Amniotic stem cell (primary cell): ENCODE measurements at regions not wholly inside any gene's neighbourhood (a gene's known extent, or its start where the extent isn't known, plus 50 kb on each side); places are given as distances from the start of the nearest gene placed in this dataset.
"Not testable (repeated sequence)": the region's sequence is repeated elsewhere in the genome, so short reads cannot be mapped to it uniquely, and the experiment has no call there.

Experiments used
- DNase-seq: peaks from one replicate; lab custom pipeline; 2025; lab: John Stamatoyannopoulos, UW

DNA sequence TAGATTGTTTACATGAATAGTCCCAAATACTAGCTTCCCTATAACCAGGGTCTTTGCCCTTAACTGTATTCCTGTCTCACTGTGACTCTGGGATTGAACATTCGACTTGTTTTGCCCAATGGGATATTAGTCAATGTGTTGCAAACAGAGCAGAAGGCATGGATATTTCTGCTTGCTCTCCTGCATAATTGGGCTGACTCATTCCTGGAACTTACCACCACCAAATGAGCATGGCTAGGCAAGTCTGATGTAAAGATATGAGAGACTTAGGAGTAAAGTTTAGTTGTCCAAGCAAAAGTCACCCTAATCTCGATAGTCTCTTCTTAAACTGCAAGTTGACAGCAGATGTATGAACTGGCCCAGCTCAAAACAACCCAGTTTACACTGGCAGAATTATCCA, 273.5 kb upstream of the CCNG1 start:
- DNase-seq: no peak

DNA sequence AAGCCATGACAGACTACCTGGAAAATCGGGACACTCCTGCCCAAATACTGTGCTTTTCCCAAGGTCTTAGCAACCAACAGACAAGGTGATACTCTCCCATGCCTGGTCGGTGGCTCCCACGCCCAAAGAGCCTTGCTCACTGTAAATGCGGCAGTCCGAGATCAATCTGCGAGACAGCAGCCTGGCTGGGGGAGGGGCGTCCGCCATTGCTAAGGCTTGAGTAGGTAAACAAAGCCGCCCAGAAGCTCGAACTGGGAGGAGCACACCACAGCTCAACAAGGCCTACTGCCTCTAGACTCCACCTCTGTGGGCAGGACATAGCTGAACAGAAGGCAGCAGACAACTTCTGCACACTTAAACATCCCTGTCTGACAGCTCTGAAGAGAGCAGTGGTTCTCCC, 272.1 kb upstream of the CCNG1 start:
- DNase-seq: no peak

DNA sequence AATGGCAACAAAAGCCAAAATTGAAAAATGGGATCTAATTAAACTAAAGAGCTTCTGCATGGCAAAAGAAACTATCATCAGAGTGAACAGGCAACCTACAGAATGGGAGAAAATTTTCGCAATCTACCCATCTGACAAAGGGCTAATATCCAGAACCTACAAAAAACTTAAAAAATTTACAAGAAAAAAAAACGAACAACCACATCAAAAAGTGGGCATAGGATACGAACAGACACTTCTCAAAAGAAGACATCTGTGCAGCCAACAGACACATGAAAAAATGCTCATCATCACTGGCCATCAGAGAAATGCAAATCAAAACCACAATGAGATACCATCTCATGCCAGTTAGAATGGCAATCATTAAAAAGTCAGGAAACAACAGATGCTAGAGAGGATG, 267.2 kb upstream of the CCNG1 start:
- not testable (repeated sequence) for DNase-seq

DNA sequence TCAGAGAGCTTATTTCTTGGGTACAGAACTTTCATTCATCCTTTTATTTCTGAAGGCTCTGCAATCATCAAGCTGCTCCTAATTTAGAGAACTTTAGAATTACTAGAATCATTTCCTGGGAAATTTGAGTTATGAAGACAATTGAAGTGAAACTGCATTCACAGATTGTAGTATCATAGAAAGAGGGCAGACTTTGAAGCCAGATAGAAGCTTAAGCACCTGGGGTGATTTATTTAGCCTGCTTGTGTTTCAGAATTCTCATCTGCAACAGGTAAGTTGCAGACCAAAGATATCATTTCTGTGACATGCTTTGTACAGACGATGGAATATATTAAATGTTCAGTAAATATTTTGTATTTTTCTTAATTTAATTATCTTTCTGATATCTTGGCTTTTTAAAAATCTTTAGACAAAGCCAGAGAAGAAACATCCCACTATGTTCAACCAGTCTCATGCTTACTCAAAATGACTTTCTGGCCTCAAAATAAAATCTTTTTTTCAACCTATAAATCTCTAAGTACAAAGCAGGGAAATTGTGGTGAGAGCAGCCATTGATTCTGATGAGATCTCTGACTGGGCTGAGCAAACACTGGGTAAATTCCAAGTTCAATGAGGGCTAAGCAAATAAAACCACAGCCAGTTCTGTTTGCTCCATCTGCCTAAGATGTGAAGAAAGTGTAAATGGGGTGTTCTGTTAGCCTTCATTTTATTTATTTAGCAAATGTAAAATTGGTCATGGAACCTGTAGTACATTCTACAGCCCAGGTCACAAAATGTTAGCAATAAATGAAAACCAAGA, 264.7 kb upstream of the CCNG1 start:
- DNase-seq: no peak

DNA sequence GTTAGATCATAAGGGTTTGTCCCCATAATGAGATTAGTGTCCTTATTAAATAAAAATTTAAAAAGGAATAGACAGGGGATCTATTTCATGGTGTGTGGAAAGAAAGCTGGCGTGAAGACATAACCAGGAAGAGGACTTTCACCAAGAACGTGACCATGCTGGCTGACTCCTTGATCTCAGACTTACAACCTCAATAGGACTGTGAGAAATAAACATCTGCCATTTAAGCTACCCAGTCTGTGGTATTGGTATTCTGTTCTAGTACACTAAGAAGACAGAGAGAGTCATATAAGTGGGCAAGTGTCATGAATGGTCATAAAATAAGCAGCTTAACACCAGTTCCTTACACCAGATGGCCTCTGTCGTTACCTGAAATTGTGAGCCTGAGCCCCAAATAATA, 259.4 kb upstream of the CCNG1 start:
- DNase-seq: no peak

DNA sequence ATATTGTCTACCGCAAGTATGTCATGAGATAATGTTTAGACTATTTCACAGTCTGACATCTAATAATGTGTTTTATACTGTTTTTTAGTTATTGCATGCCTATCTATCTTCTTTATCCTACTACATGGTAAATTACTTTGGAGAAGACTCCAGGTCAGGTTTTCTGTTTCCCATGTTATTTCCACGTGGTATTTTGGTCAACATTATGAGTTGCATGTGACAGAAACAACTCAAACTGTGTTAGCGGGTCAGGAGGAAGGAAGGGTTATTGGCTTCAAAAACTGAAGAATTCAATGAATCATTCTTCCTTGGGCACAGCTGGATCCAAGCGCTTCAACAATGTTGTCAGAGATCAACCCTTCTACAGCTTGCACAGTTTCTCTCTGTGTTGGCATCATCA, 252.1 kb upstream of the CCNG1 start:
- no peak for DNase-seq

DNA sequence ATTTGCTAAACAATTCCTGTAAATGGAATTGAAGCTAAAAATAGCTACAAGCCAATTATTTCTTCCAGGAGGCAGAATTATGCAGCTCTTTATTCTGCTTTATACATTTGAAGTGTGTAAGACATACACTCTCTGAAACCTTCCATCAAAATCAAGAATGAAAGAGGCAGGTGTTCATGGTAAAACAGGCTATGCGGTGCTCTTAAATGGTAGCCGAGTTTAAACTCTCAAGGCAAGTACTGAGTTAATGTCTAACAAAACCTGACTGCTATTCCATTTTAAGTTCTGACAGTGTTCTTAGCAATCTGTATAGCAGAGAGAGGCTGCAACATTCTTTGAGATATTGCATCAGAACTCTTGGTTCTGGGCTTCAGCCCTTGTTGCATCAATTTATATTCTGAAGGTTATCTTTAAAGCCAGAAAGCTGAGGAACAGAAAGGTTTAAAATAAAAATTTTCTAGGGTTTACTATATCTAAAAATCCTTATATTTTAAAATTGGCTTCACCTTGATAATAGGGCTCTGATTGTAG, 248.3 kb upstream of the CCNG1 start:
- DNase-seq: no peak

DNA sequence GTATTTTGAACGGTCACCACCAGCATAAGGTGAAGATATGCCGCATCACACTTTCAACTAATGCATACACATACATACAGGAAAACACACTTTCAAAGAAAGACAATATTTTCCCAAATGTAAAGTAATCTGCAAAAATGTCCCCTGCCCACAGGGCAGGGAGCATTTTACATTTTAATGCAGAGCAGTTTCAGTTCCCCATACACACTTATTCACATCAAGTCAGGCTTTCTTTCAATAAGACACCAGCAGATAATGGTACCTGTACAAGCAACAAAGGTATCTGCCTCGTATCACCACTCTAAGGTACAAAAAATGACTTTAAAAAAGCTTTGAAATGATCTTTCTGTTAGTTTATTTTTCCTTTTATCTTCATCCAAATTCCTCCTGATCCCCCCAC, 247.1 kb upstream of the CCNG1 start:
- no peak for DNase-seq

DNA sequence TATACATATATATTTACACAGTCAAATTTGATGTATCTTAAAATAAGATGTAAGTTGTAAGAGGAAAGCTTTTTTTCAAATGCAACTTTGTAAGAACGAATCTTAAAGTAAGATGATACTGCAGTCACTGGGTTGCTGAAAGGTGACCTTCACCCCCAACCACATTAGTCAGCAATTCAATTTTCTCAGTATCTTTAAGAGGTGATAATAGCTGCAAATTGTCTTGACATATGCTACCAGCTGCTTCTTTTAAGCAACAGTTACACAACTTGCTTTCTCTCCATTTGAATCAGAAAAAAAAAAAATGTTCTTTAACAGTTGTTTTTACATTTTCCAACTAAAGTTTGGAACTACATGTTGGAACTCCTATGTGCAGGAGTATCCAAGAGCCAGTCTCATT, 246.6 kb upstream of the CCNG1 start:
- no peak for DNase-seq

DNA sequence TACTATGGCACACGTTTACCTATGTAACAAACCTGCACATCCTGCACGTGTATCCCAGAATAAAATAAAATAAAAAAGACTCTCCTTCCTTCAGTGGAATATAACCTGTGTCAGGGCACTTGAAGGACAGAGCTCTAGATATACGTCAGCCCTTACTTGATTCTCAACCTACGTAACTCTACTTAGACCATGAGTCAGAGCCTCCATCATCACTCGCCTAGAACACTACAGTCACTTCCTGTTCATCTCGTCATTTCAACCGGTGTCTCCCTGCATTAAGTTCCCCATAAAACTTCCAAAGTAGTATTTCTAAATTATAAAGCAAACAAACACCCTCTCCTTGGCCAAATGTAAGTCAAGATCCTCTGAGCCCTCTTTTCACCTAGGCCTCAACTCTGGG, 243.5 kb upstream of the CCNG1 start:
- DNase-seq: no peak

DNA sequence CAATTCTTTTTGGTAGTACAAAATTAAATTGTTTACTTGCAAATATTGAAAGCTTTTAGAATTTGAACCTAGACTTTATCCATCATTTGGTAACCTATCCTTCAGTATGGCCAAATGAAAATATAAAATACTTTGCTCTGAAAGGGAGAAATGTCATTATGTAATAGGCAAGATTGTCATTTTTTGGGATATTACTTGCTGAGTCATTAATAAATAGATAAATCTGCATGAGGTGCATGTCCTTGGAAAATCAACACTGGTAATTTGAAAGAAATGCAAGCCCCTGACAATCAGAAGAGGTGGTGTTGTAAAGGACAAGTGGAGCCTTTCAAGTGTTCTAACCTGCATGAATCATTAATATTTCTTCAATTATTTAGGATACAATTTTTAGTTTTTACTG, 231.8 kb upstream of the CCNG1 start:
- DNase-seq: no peak

DNA sequence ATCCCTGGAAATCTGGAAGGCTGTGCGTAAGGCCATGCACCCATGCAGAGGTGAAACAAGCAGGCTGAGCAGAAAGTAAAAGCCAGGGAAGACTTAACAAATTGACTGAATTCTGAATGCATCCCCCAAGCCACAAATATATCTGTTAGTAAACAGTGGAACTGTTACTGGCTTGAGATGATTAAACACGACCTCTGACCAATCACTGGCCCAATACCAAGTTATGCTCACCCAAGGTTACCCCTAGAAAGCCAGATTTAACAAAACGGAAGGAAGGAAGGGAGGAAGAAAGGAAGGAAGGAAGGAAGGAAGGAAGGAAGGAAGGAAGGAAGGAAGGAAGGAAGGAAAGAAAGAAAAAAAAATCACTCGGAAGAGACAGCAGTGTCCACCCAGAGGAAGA, 215.8 kb upstream of the CCNG1 start:
- no peak for DNase-seq

DNA sequence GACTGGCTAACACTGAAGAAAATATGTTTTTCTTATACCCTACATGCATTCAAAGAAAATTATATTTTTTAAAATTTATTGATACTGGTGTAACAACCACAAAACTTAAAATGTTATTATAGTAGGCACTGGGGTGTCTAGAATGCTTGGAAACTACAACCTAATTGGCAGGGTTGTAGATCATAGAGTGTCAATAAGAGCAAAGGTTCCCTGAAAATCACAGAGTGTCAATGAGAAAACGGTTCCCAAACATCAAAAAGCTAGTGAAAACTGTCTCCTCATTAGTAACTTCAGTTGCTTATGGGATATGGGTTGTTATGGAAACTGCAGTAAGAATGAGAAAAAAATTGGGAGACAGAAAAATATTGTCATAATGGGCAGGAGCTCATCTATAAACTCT, 214.4 kb upstream of the CCNG1 start:
- no peak for DNase-seq

DNA sequence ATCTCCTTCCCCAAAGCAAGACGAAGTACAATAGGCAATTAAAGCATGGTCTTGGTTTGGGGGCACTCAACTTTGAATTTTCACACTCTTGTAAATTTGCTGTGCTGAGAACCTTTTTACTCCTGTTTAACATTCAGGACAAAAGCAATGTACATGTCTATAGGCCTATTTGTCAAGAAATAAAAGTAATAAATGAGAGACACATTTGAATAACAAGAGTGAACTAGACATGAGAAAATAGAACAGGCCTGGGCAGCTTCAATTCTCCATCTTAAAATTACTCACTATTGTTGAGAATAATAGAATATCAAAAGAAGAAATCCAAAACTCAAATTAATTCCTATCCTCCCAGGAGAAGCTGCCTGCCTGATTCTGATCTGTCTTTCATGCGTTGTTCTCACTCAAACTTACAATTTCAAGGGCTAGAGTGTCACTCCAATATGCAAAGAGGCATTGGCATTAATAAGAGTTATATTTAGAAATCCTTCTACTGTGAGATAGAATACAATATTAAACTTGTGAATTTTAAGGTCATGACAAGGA, 192.9 kb upstream of the CCNG1 start:
- no peak for DNase-seq

DNA sequence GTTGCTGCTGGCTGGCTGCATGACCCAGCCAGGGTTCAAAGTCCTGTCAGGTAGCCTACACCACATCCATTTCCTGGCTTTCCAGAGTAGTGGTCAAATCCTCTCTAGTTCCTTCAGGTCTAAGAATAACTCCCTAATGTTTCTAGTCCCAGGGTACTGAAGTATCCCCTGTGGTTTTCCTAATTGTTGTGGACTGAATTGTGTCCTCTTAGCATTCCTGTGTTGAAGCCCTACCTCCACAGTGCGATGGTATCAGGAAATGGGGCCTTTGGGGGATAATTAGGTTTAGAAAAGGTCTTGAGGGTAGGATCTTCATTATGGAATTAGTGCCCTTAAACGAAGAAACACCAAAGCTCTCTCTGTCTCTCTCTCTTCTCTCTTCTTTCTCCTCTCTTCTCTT, 191.8 kb upstream of the CCNG1 start:
- DNase-seq: no peak

DNA sequence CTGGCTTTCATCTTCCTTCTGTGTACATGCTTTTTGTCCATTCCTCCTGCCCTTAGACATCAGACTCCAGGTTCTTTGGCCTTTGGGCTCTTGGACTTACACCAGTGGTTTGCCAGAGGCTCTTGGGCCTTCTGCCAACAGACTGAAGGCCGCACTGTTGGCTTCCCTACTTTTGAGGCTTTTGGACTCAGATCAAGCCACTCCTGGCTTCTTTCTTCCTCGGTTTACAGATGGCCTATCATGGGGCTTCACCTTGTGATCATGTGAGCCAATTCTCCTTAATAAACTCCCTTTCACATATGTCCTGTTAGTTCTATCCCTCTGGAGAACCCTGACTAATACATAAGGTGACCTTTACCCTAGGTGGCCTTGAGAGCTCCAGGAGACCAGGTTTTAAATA, 189.1 kb upstream of the CCNG1 start:
- no peak for DNase-seq

DNA sequence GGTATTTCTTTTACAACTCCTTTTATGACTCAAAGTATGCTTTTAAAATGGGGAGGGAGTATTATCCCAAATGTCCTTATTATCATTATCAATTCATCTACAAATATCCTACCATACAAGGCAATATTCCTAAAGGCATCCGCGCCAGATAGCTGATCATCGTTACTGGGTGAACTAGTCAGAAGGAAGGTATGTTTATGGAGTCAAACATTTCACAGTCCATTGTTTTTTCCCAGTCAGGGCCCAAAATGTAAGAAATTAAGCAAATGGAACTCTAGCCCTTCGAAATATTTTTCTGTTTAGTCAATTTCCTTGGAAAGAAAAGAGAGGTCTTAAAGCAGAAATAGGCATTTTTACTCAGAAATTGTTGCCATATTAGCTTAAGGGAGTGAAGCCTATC, 188.5 kb upstream of the CCNG1 start:
- DNase-seq: no peak

DNA sequence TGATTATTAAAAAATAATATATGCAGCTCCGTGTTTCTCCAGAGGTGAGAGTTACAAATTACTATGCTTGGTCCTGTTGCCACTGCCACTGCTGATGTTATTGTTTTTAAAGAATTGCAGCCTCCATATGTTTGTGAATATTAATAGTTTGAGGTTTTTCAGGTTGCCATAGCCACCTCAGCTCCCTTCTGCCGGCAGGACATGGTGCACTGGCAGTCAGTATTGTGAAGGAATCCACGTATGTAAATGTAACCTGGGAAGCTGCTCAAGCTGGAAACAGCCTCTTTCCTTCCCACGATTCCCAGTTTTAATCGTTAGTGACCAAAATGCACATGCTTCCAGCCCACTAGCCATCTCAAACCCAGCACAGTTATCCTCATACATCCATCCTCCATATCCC, 184.4 kb upstream of the CCNG1 start:
- DNase-seq: no peak

DNA sequence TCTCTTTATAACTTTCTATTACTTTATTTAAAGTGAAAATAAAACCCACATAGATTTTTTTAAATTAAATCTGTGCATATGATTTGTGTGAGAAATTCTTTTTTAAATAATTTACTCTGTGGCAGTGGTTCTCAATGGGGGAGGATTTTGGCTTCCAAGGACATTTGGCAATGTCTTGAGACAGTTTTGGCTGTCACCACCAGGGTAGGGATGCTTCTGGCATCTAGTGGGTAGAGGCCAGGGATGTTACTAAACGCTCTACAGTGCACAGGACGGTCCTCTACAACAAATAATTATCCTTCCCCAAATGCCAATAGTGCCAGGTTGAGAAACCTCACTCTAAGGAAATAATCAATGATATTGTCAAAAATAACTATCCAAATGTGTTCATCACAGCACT, 177.9 kb upstream of the CCNG1 start:
- no peak for DNase-seq

DNA sequence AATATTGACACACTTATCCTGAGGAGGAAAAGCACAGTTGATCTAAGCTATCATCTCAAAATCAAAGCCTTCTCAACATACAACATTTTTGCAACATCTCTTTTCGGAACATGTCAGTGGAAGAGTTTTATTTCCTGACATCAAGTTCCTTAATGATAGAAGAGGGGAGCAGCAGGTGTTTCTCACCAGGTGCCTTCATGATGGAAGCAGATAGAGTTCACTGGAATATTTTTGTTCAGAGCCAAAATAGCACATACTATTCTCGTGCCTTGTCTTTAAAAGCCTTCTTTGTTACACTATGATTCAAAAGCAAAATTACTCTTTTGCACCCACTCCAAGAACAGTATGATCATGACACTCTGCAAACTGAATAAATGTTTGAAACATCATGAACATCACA, 176.9 kb upstream of the CCNG1 start:
- no peak for DNase-seq

DNA sequence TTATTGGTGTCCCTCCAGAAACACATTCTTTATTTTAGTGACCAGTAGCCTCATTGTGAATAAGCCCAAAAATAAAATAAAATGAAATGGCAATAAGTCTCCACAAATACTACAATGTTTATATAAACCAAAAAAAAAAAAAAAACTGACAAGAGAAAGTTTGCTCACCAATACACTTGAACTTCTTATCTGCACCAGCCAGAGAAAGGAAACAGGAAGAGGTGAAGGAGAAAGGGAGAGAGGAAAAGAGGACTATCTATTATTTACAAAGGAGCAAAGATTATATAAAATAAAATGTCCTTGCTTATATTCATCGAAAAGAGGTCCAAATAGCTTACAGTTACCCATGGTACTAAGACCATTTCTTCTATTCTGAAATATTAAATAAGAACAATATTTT, 176.4 kb upstream of the CCNG1 start:
- DNase-seq: no peak

DNA sequence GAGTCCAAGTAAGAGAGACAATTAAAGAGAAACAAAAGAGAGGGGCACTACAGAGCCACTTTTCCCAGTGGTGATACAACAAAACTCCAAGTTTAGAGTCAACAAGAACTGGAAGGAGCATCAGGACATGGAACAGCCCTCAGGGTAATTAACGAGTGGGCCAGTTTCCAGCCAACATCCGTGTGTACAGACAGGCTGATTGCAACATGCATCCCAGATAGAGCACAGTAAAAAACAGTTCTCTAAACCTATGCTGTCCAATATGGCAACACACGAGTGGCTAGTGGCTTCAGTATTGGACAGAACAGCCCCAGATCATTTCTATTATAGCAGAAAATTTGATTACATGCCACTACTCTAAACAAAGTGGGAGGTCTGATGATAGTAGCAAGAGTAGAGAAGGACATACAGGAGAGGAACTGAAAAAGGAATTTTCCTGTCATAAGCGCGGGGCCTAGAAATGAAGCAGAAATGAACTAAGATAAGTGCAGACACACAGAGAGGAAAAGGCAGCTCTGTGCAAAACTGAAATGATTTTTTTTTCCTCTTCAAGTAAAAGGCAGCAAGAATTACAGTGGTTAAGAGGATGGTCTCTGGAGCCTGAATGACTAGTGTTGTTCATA, 175.6 kb upstream of the CCNG1 start:
- no peak for DNase-seq

DNA sequence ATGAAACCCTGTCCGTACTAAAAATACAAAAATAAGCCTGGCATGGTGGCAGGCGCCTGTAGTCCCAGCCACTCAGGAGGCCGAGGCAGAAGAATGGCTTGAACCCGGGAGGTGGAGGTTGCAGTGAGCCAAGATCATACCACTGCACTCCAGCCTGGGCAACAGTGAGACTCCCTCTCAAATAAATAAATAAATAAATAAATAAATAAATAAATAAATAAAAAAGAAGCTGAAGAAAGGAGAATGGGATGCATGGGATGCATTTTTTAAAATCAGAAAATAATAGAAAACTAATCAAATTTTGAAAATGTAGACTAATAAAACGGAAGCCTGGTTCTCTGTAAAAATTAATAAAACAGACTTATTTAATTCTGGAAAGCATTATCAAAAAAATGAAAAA, 171.1 kb upstream of the CCNG1 start:
- not testable (repeated sequence) for DNase-seq

DNA sequence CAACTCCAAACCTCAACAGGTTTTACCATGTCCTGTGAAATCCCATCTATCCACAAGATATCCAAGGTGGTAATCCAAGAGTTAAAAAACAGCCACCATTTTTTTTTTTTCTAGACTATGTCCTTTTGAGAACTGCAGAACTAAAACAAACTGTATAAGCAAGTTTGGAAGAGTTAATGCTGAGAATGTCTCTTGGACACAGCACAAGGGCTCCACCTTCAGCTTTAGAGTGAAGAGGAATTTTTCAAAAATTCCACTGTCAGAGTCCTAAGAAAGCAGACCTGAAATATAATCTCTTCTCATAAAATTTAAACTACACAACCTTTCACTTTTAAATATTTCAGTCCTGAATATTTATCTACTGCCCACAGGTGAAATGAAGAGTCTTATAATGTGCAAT, 167.8 kb upstream of the CCNG1 start:
- no peak for DNase-seq
